ENCODE measurements at regions not wholly inside any gene's neighbourhood (a gene's known extent, or its start where the extent isn't known, plus 50 kb on each side); places are given as distances from the start of the nearest gene placed in this dataset.

GRCh38 chr11:30811226-30811755, 225.1 kb upstream of the MPPED2 start:
- no peak for DNase-seq (ENCODE audit: low read depth)
- H3K4me3 ChIP-seq (ENCODE audit: control insufficient read depth, low read depth, low read length), result no peak overlapping the region
- no peak for TF ChIP-seq CTCF (conservative IDR thresholded peaks at IDR 0.05; ENCODE audit: control insufficient read depth, insufficient read depth, low read depth, low read length)

- H3K4me3 ChIP-seq (ENCODE audit: control insufficient read depth, low read depth, low read length), result no peak overlapping the region
- TF ChIP-seq CTCF (conservative IDR thresholded peaks at IDR 0.05; ENCODE audit: control insufficient read depth, insufficient read depth, low read depth, low read length), result no peak
- DNase-seq (ENCODE audit: low read depth), result no peak
These were observed 224.0 kb upstream of the MPPED2 start for GRCh38 chr11:30810116-30810515.

- DNase-seq (ENCODE audit: low read depth), result no peak
- no peak for TF ChIP-seq CTCF (conservative IDR thresholded peaks at IDR 0.05; ENCODE audit: control insufficient read depth, insufficient read depth, low read depth, low read length)
These were observed 215.2 kb upstream of the MPPED2 start for GRCh38 chr11:30801357-30801756.

GRCh38 chr11:30800904-30801303, 214.8 kb upstream of the MPPED2 start:
- no peak overlapping the region for H3K4me3 ChIP-seq (ENCODE audit: control insufficient read depth, low read depth, low read length)
- no peak for TF ChIP-seq CTCF (conservative IDR thresholded peaks at IDR 0.05; ENCODE audit: control insufficient read depth, insufficient read depth, low read depth, low read length)
- no peak for DNase-seq (ENCODE audit: low read depth)

More at GRCh38 chr11:30801357-30801756, 215.2 kb upstream of the MPPED2 start:
- no peak overlapping the region for H3K4me3 ChIP-seq (ENCODE audit: control insufficient read depth, low read depth, low read length)

- no peak for TF ChIP-seq CTCF (conservative IDR thresholded peaks at IDR 0.05; ENCODE audit: control insufficient read depth, insufficient read depth, low read depth, low read length)
- H3K4me3 ChIP-seq (ENCODE audit: control insufficient read depth, low read depth, low read length), result no peak overlapping the region
- DNase-seq (ENCODE audit: low read depth), result no peak
These were observed 212.5 kb upstream of the MPPED2 start for GRCh38 chr11:30798547-30799236.

- no peak for TF ChIP-seq CTCF (conservative IDR thresholded peaks at IDR 0.05; ENCODE audit: control insufficient read depth, insufficient read depth, low read depth, low read length)
- H3K4me3 ChIP-seq (ENCODE audit: control insufficient read depth, low read depth, low read length), result no peak overlapping the region
- DNase-seq (ENCODE audit: low read depth), result peak; percentile 34
These were observed 203.1 kb upstream of the MPPED2 start for GRCh38 chr11:30789270-30789669.

Data from fibroblast of mammary gland (primary cell).